Hematopoietic multipotent progenitor cell treated with erythropoietin and hydrocortisone succinate and interleukin-3 and kit ligand, for 17 days (in vitro differentiated cells): ENCODE measurements at regions not wholly inside any gene's neighbourhood (a gene's known extent, or its start where the extent isn't known, plus 50 kb on each side); places are given as distances from the start of the nearest gene placed in this dataset.
"Not testable (repeated sequence)": the region's sequence is repeated elsewhere in the genome, so short reads cannot be mapped to it uniquely, and the experiment has no call there.

ENCODE experiments used
- DNase-seq: peaks from one replicate; pipeline ENCODE4 v3.0.0-alpha.2; 2015; ENCODE audit warnings: low spot score

DNA sequence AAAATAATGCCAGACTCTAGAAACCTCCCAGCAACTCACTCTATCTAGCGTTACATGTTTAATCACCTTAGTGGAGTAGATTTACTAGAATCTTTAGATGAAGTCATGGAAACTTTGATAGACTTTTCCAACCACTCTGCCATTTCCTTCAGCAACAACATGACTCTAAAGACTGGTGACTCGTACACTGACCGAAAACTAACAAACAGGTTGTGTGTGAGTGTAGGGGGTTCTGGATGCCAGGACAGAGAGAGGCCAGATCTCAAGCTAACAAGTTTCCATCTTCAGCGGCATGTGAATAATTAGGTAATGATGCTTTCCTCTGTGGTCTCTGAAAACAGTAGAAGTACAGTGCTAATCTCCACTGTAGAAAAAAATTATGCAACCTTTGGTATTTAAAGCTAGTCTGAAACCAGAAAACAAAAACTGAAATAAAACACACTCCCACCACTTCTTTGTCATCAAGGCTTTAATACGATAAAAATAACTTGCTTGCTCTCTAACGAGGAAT, 286.4 kb downstream of the PRDM5 start:
- DNase-seq: no peak

DNA sequence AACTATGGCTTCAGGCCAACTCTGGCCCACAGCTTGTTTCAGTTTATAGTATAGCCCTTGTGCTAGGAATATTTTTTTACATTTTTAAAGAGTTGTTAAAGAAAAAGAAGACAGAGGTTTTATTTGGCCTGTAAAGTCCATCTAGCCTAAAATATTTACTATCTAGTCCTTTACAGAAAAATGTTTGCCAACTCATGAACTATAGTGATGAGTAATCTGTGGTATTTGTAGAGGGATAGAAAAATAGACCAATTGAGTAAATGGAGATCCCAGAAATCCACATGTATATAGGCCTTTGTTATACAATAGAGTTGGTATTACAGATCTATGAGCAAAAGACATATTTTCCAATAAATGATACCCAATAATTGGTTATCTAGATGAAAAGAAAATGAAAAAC, 288.7 kb downstream of the PRDM5 start:
- no peak for DNase-seq

DNA sequence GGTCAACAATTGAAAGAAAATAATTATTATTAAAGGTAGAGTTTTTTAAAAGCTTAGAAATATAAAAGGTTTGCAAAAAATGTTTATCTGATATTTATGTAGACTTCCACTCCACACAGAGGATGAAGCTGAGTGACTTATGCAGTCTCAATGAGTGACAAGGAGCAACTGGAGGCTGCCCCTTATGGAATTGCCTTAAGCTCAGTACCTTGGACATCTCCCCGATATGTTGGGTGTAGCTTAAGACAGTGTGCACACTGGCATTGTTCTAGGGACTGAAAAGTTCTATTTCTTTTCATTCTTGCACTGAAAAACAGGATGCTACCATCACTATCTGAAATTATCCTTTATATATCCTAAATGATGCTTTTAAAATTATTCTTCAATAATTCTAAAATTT, 292.1 kb downstream of the PRDM5 start:
- no peak for DNase-seq

DNA sequence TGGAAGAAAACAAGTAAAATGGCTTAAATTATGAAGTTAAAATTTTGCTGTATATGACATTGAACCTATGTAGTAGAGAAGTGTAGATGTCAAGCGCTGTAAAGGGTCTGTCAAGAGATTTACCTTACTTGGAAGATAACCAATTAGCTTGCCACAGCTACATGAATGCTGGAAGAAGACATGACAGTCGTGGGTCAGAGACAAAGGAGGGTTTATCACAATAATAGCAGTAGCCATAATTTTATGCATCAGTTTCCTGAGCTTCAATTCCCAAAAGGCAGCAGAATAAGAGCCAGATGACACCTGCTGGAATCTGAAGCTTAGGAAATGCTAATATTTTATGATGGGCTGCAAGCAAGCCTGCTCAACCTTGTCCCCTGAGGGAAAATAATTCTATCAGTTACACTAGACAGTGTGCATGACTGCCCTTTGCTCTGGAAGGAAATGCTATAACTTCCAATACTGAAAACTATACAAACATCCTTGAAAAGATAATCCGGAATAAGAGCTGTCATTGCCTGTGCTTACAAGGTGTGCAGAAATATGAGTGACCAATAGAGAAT, 292.9 kb downstream of the PRDM5 start:
- DNase-seq: no peak

DNA sequence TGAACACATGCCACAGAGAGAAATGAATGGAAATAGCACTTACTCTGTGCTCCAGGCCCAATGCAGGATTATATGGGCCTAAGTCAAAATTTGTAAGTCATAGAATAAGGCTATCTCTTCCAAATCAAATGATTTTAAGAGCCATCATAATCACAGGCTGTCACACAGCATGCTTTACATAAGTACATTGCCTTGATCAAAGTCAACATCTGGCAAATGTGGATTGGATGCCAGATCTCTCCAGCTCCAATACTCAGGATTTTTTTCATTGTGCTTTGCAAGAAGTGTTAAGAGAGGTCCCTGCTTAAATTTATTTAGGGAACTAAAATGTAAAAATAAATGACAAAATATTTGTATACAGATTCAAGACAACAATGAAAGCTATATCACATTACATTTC, 299.9 kb downstream of the PRDM5 start:
- DNase-seq: no peak

DNA sequence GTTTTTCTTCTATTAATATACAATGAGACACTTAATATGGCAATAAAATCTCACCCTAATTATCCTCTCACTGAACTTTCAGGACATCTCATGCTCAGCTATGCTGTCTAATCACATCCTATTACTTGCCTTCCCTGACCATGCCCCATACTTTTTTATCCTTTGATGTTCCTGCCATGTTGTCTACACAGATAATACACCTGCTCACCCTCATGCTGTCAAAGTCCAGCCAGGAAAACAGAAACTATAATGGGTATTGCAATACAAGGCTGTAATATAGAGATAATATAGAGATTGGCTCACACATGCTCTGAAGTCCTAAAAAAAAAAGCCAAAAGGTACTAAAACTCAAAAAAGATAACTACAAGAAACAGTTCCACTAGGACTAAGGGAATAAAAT, 305.4 kb downstream of the PRDM5 start:
- no peak for DNase-seq

DNA sequence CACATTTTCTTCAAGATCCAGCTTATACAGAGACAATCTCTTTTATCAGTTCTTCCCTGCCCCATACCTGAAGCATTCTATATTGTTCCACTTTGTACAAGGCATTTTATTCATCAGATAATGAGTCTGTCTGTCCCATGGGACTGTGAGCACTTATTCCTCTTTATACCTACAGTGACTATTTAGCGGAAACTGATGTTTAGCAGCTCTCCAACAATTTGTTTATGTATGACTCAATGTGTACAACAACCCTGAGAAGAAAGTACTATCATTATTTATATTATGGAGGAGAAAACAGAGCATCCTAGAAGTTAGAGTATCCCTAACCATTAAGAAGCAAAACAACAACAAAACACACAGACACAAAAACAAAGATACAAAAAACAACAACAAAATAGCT, 306.5 kb downstream of the PRDM5 start:
- no peak for DNase-seq

DNA sequence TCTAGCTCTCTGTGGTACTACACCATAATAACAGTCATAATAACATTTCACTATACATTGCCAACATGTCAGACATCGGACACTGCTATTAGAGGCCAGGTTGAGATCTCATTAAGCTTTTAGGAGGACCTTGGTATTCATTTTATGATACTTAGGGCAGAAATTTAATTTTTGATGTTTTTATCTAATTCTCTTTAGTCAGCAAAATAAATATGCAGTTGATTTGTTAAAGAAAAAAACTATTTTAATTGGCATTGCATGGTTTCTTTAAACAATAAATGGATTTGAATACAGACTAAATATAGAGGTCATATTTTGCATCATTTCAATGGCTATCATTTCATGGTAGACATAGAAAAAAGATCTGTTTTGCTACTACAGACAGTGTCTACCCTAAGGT, 308.7 kb downstream of the PRDM5 start:
- no peak for DNase-seq

DNA sequence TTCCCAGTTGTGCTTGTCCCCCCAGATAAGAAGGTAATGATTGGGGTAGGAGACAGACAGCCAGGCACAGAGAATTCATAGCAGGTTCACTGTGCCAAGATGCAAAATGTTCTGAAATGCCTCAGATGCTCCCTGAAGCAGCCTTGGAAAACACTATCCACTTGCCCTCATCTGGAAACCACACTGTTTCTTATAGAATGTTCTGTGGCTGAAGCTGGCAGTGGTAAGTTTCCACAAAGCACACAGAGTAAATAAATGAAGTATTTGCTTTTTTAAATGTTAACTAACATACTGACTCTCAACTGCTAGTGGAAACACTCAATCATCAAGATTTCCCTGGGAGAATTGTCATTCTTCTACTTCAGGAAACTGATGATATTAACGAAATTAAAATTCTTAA, 311.4 kb downstream of the PRDM5 start:
- DNase-seq: no peak

DNA sequence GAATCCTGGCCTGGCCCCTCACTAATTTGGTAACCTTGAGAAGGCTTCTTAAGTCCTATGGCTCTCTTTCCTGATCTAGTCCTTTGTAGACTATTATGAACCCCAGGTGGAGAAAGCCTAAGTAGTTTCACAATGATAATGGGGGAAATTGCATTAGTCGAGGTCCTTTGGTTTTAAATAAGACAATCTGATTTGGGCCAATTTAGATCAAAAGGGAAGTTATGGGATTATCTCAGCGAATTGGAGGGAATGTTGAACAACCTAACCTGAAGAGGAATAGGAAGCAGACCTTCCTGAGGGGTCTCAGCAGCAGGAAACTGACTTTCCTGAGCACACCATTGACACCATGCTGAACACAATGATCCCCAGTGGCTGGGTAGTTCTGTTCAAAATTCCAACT, 331.5 kb downstream of the PRDM5 start:
- no peak for DNase-seq

DNA sequence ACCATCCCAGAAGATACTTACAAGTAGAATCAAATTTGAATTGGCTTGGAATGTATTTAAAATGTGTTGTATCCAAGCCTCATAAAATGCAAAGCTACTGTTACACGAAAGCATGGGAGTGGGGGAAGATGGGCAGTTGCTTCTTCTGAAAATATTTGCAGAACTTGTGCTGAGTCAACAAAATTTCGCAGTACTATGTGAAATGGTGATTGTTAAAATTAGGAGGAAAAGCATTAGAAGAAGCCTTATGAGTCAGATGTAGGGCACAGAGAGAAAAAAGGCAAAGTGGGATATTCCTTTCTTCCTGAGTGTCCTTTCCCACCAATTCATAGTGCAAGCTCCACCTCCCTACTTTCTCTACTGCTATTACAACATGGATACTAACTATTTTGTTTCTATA, 332.7 kb downstream of the PRDM5 start:
- no peak for DNase-seq

DNA sequence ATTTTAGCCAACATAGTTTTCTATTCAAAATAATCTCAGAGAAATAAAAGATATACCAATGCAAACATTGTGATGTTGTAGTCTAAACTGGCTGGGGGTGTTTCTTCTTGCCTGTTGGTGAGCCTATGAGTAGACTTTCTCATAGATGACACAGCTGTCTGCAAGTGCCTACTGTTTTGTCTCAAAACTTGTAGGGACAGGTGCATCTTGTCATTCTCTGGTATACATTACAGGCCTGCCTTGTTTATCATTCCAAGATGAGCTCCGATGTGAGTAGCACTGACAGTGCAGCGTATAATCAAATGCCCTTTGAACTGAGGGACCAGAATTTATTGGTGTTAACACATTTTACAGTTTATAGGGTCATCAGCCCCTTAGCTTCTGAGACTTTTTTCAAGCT, 353.8 kb downstream of the PRDM5 start:
- DNase-seq: no peak

DNA sequence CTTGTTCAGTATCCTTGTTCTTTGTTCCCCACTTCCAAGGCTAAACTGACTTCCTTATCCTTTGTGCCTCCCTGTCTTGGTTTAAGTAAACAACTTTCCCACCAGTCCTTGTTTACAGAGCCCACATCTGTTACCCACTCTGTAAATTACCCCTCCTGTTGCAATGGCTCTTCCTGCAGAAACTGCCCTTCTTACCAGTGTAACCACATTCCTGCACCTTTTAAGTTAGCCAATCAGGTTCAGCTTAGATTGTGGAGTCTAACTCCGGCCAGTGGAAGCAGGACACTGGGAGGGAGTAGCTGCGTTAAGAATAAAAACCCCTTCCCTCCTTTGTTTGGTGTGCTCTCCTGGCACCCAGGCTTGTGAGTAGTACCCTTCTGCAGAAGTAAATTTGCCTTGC, 360.9 kb downstream of the PRDM5 start:
- DNase-seq: no peak

DNA sequence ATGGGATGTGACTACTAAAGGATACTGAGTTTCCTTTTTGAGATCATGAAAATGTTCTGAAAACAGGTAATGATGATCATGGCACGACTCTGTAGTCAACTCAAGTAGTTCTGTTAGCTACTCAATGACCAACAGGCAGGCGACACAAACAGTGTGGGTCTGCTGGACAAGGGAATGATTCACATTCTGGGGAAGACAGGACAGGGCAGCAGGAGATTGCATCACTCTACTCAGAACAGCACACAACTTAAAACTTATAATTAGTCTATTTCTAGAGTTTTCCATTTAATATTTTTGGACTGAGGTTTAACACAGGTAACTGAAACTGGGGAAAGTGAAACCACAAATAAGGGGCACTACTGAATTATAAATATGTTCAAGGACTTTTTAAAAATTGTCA, 365.2 kb downstream of the PRDM5 start:
- DNase-seq: no peak

DNA sequence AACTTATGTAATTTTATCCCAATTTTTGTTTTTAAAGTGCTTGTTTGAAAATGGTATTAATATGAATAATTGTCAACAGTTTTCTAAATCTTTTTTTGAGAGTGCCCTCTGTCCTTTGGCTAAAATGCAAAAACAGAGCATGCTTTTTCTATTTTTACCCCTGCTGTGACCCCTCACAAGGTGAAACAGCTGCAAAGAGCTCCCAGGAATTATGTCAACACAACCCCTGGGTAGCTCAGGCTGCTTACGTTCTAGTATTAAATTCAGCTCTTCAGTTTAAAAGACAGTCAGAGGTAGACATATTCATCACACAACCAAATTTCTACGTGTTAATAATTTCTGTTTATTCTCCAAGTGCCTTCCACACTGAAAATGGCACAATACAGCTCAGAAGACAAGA, 367.5 kb downstream of the PRDM5 start:
- DNase-seq: no peak

DNA sequence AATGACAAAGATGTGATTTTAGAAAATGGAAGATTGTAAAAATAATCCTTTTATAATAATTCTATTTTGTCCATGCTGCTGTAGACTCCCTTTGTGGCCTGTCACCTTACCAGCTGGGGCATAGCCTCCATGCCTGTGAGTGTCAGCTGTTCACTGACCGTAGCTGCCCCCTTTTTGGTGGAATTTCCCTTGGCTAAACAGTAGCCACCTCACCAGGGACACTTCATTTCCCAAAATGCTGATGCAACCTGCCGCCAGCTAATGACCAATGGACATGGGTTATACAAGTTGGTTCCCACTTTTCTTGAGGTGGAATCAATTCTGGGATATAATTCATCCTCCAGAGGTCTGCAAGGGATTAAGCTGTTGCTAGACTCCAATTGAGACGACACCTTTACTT, 368.4 kb downstream of the PRDM5 start:
- no peak for DNase-seq

DNA sequence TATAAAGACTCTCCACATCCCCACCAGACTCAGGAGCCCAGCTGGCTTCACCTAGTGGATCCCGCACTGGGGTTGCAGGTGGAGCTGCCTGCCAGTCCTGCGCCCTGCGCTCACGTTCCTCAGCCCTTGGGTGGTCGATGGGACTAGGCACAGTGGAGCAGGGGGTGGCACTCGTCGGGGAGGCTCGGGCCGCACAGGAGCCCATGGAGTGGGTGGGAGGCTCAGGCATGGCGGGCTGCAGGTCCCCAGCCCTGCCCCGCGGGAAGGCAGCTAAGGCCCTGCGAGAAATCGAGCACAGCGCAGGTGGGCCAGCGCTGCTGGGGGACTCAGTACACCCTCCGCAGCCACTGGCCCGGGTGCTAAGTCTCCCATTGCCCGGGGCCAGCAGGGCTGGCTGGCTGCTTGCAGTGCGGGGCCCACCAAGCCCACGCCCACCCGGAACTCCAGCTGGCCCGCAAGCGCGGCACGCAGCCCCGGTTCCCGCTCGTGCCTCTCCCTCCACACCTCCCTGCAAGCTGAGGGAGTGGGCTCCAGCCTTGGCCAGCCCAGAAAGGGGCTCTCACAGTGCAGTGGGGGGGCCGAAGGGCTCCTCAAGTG, 371.8 kb downstream of the PRDM5 start:
- DNase-seq: not testable (repeated sequence)

DNA sequence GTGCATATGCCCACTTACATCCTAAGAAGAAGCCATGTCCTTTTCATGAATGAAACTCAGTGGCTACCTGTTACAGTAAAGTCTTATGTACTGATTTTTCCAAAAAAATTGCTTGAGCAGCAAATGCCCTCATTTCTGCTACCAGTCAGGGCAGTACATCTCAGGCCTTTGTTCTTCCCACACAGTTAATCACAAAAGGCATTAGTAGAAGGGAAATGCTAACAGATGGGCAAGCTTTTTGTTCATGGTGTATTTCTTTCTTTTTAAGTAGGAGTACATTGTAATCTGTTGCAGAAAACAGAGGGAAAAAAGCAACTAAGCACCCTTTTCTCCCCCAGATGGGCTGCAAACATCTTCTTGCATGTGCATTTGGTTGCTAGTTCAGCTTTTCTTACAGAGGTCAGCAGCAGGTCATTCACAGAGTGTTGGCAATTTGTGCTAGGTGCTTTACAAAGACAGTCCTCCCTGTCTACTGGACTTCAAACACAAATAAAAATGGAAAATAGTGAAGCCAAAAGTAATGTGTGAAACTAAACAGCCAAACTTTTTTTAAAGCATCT, 373.4 kb downstream of the PRDM5 start:
- no peak for DNase-seq

DNA sequence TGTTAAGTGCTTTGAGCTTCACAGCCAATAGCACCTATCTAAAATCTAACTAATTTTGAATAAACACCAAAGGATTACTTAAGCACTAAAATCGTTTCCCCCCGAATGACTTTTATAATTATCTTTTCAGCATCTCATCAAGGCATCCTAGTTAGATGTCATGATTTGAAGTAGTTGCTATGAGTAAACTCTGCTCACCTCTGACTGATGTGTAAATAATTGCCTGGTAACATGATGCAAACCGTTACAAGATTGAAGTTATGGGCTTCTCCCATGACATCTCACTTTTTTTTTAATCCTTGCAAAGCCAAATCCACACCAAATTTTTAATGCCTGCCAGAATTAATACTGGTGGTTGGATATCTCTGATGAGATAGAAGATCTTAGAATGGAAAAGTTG, 377.1 kb downstream of the PRDM5 start:
- no peak for DNase-seq

DNA sequence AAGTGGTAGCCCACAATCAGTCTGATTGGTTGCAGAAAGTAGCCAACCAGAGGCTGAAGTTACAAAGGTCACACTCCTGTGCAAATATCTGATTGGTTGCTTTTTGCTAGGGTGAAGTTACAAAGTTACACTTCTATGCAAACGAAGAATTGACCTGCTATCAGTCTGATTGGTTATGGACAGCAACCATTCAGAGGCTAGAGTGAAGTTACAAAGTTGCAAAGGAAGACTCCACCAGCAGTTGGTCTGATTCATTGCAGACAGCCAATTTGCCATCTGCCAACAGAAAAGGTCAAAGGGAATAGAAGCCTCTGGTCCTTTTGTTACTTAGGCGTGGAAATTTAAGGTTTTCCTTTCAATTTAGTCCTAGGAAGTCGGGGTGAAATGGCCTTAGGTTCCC, 377.7 kb downstream of the PRDM5 start:
- no peak for DNase-seq

DNA sequence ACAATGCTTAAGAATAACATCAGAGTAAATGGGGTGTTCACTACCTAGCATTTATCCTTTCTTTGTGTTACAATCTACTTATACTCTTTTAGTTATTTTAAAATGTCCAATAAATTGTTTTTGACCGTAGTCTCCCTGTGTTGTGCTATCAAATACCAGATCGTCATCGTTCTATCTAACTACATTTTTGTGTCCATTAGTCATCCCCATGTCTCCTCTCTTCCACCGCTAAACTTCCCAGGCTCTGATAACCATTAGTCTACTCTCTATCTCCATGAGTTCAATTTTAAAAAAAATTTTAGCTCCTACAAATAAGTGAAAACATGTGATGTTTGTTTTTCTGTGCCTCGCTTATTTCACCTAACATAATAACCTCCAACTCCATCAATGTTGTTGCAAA, 381.9 kb downstream of the PRDM5 start:
- DNase-seq: no peak

DNA sequence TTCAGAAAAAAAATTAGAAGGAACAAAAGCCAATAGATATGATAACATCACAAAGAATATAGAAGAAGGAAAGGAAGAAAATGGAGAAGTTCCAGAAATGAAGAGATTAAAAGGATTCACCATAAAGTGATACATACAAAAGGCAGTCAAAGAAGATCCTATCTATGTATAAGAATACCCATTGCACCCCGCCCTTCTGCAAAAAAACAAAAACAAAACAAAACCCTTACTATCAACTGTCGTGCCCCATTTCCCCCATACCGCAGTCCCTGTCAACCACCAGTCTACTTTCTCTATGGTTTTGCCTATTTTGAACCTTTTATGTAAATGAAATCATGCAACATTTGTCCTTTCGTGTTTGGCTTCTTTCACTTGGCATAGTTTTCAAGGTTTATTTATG, 385.6 kb downstream of the PRDM5 start:
- DNase-seq: no peak

DNA sequence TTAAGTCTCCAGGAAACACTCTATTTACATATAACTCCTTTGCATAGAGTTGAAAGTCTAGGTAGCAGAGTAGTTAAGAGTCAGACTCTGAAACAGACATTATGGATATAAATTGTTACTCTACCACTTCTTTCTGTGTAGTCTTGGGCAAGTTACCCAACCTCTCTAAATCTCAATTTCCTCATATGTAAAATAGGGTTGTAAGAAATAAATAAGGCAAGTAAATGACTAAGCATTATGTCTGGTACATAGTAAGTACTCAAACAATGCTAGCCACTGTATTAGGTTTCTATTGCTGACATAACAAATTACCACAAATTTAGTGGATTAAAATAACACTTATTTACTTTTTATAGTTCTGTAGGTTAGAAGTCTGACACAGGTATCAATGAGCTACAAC, 394.1 kb downstream of the PRDM5 start:
- no peak for DNase-seq

DNA sequence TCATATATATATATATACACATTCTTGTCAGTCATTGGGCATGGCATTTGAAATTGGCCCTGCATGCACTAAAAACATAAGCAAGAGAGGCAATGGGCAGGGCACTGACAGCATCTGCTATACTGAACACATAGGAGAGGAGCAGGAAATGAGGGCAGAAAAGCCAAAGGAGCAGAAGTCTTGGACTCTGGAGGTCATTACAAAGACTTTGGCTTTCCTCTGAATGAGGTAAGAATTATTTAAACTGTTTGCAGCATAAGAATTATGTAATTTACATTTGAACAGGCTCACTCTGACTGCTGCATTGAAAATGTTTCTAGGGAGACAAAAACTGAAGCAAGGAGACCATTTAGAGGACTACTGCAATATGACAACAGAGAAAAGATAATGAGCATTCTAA, 396.5 kb downstream of the PRDM5 start:
- no peak for DNase-seq
